ENCODE measurements at regions not wholly inside any gene's neighbourhood (a gene's known extent, or its start where the extent isn't known, plus 50 kb on each side); places are given as distances from the start of the nearest gene placed in this dataset.

DNA sequence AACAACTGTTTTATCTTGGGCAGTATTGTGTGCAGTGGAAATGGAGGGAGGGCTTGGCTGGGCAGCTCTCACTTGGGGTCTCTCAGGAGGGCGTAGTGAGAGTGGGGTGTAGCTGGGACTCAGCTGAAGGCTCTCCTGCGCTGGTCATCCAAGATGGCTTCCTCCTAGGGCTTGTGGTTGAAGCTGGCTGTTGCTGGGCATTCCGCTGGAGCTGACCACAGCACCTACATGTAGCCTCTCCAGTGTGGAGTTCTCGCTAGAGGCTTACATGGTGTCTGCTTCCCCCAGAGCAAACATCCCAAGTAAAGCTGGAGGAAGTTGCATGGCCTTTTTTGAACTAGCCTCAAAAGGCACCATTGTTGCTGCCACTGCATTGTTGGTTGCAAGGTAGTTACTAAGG is 344.1 kb upstream of the MARCKS start:
- H3K4me3 ChIP-seq (ENCODE audit: low read depth, low read length), result no peak overlapping the region
- DNase-seq (ENCODE audit: low read depth), result no peak
- no peak for TF ChIP-seq CTCF (IDR thresholded peaks at IDR 0.05; ENCODE audit: insufficient read depth, low read depth, low read length)

- TF ChIP-seq CTCF (IDR thresholded peaks at IDR 0.05; ENCODE audit: insufficient read depth, low read depth, low read length), result no peak
- H3K4me3 ChIP-seq (ENCODE audit: low read depth, low read length), result no peak overlapping the region
- DNase-seq (ENCODE audit: low read depth), result peak; percentile 15
These were observed 334.8 kb upstream of the MARCKS start for GRCh38 chr6:113522376-113522775.

DNA sequence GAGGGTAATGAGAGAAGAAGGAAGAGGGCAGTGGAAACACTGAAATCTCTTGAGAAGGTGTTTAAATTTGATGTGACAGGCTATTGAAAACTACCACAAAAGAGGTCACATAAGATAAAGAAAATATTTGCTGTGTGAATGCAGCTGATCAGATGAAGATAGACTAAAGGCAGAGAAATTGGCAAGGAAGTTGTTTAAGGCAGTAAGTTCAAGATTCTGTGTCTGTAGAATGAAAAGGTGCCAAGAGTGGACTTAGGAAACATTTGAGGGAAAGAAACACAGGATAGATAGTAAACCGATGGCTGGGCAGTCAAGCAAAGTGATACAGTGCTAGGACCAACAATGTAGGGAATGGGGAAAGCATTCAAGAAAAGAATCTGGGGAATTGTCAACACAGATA is 332.3 kb upstream of the MARCKS start:
- no peak for TF ChIP-seq CTCF (IDR thresholded peaks at IDR 0.05; ENCODE audit: insufficient read depth, low read depth, low read length)
- H3K4me3 ChIP-seq (ENCODE audit: low read depth, low read length), result no peak overlapping the region
- DNase-seq (ENCODE audit: low read depth), result peak; percentile 37

DNA sequence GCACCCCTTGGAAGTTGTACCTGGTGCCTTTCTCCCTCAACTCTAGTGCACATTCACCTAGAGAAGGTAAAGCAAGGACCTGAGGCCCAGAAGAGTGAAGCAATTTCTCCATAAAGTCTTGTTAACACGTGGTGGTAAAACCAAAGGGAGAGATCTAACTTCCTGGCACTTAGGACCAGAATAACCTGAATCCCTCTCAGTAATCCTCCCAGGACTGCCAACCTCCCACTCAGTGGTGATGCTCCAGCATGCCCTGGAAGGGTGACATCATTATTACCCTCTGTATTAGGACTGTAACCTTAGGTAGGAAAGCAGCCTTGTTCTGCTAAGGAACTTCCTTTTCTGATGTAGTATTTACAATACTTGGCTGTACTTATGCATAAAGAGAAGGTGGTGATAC is 330.6 kb upstream of the MARCKS start:
- no peak for DNase-seq (ENCODE audit: low read depth)
- no peak for TF ChIP-seq CTCF (IDR thresholded peaks at IDR 0.05; ENCODE audit: insufficient read depth, low read depth, low read length)
- H3K4me3 ChIP-seq (ENCODE audit: low read depth, low read length), result no peak overlapping the region

- no peak for TF ChIP-seq CTCF (IDR thresholded peaks at IDR 0.05; ENCODE audit: insufficient read depth, low read depth, low read length)
- no peak for DNase-seq (ENCODE audit: low read depth)
- no peak overlapping the region for H3K4me3 ChIP-seq (ENCODE audit: low read depth, low read length)
These were observed 330.1 kb upstream of the MARCKS start for GRCh38 chr6:113526995-113527394.

DNA sequence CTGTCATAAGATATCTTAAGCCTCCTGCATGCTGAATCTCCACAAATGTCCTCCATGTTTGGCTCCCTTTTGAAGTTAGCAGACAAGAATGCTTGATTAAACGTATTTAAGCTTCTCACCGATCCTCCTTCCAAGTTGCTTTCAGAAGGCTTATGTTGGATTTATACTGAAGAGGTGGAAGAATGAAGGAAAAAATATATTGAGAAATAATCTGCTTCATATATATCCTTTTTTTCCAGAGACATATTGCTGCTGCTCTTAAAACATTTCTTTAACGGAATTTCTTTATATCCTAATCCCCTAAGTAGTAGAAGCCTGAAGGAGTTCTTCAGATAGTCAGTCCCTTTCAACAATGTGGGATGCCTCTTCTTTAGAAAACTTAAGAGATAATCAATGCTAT is 329.0 kb upstream of the MARCKS start:
- TF ChIP-seq CTCF (IDR thresholded peaks at IDR 0.05; ENCODE audit: insufficient read depth, low read depth, low read length), result no peak
- no peak for DNase-seq (ENCODE audit: low read depth)

GRCh38 chr6:113529196-113529595 is 327.9 kb upstream of the MARCKS start:
- TF ChIP-seq CTCF (IDR thresholded peaks at IDR 0.05; ENCODE audit: insufficient read depth, low read depth, low read length), result no peak

More for the DNA sequence above, 329.0 kb upstream of the MARCKS start:
- no peak overlapping the region for H3K4me3 ChIP-seq (ENCODE audit: low read depth, low read length)

More at GRCh38 chr6:113529196-113529595, 327.9 kb upstream of the MARCKS start:
- no peak overlapping the region for H3K4me3 ChIP-seq (ENCODE audit: low read depth, low read length)
- DNase-seq (ENCODE audit: low read depth), result no peak

Data from fibroblast of villous mesenchyme (primary cell).